Ascending aorta (tissue), 2 donors: ENCODE measurements at regions not wholly inside any gene's neighbourhood (a gene's known extent, or its start where the extent isn't known, plus 50 kb on each side); places are given as distances from the start of the nearest gene placed in this dataset.
"Not testable (repeated sequence)": the region's sequence is repeated elsewhere in the genome, so short reads cannot be mapped to it uniquely, and the experiment has no call there.

Source experiments
- DNase-seq, 2 donors: peaks; one replicate each; pipeline ENCODE4 v3.0.0-alpha.2; 2019; ENCODE audit warnings: low spot score in 2 of 2
- H3K27ac ChIP-seq, 2 donors: fragments of 200-600 bp; sonication (generic); one replicate each; pipeline ENCODE4 v1.5.1; 2016 to 2017; ENCODE audit warnings: mild to moderate bottlenecking in 1 of 2
- H3K27me3 ChIP-seq: fragments of 200-600 bp; sonication (generic); one replicate; pipeline ENCODE4 v1.5.1; 2017
- H3K36me3 ChIP-seq, 2 donors: fragments of 200-600 bp; sonication (generic); one replicate each; pipeline ENCODE4 v1.5.1; 2016
- H3K4me1 ChIP-seq, 2 donors: fragments of 200-600 bp; sonication (generic); one replicate each; pipeline ENCODE4 v1.5.1; 2016 to 2017; ENCODE audit warnings: mild to moderate bottlenecking in 1 of 2
- H3K4me3 ChIP-seq, 2 donors: fragments of 200-600 bp; sonication (generic); one replicate each; pipeline ENCODE4 v1.5.1; 2016 to 2017; ENCODE audit warnings: mild to moderate bottlenecking in 1 of 2
- H3K9me3 ChIP-seq, 2 donors: fragments of 200-600 bp; sonication (generic); one replicate each; pipeline ENCODE4 v1.5.1; 2016
- CTCF ChIP-seq, 3 experiments: fragments of 200-600 bp in 2 of 3; fragments of 450-650 bp in 1 of 3; sonication (generic) in 2 of 3; IDR thresholded peaks; one replicate each; pipeline ENCODE4 v1.5.1; 2016 to 2019; ENCODE audit warnings: antibody characterized with exemption in 3 of 3, mild to moderate bottlenecking in 1 of 3, moderate library complexity in 1 of 3
- intact Hi-C: fragments of 100-400 bp; cut with DNase I; formaldehyde crosslinking; loops from one replicate; pipeline ENCODE4 v1.15.1; 2023

GRCh38 chr12:88366101-88366500, 214.2 kb downstream of the KITLG start:
- H3K27ac ChIP-seq, result no peak overlapping the region
- H3K9me3 ChIP-seq, result no peaks in the 10 kb centered on the region
- H3K27me3 ChIP-seq, result no peaks in the 10 kb centered on the region
- intact Hi-C loops, result no loop called here
- DNase-seq, result no peak
- no peaks in the 10 kb centered on the region for H3K36me3 ChIP-seq
- TF ChIP-seq CTCF (IDR thresholded peaks at IDR 0.05), result no peak
- no peak overlapping the region for H3K4me3 ChIP-seq
- H3K4me1 ChIP-seq, result no peaks in the 10 kb centered on the region

- Histone ChIP-seq H3K4me3 (no peak overlapping the region), H3K9me3 (no peaks in the 10 kb centered on the region), H3K4me1 (no peaks in the 10 kb centered on the region), H3K27ac (no peak overlapping the region), H3K36me3 (no peaks in the 10 kb centered on the region), H3K27me3 (no peaks in the 10 kb centered on the region)
- no peak for DNase-seq
- intact Hi-C loops, result no loop called here
- TF ChIP-seq CTCF (IDR thresholded peaks at IDR 0.05), result no peak
Observed at GRCh38 chr12:88367231-88367630, 213.0 kb downstream of the KITLG start.

- H3K36me3 ChIP-seq, H3K27me3 ChIP-seq, H3K27ac ChIP-seq, DNase-seq, intact Hi-C loops, H3K9me3 ChIP-seq, H3K4me3 ChIP-seq, H3K4me1 ChIP-seq: not testable (repeated sequence)
Observed at GRCh38 chr12:88368077-88368476, 212.2 kb downstream of the KITLG start.

GRCh38 chr12:88371416-88372183, 208.7 kb downstream of the KITLG start:
- Histone ChIP-seq H3K9me3 (no peaks in the 10 kb centered on the region), H3K4me1 (no peaks in the 10 kb centered on the region), H3K27me3 (no peaks in the 10 kb centered on the region), H3K4me3 (no peak overlapping the region), H3K36me3 (no peaks in the 10 kb centered on the region), H3K27ac (no peak overlapping the region)
- intact Hi-C loops, result no loop called here
- no peak for DNase-seq
- TF ChIP-seq CTCF (IDR thresholded peaks at IDR 0.05), result no peak

GRCh38 chr12:88375306-88376305, 204.7 kb downstream of the KITLG start:
- intact Hi-C loops, result no loop called here
- Histone ChIP-seq H3K4me1 (no peaks in the 10 kb centered on the region), H3K36me3 (no peaks in the 10 kb centered on the region), H3K4me3 (no peak overlapping the region), H3K27me3 (no peaks in the 10 kb centered on the region), H3K9me3 (no peaks in the 10 kb centered on the region), H3K27ac (no peak overlapping the region)
- no peak for DNase-seq
- TF ChIP-seq CTCF (IDR thresholded peaks at IDR 0.05), result no peak

- H3K4me1 ChIP-seq, result no peaks in the 10 kb centered on the region
- TF ChIP-seq CTCF (IDR thresholded peaks at IDR 0.05), result no peak
- H3K9me3 ChIP-seq, result no peaks in the 10 kb centered on the region
- H3K27ac ChIP-seq, result no peak overlapping the region
- DNase-seq, result no peak
- no peaks in the 10 kb centered on the region for H3K27me3 ChIP-seq
- intact Hi-C loops, result no loop called here
- no peaks in the 10 kb centered on the region for H3K36me3 ChIP-seq
- no peak overlapping the region for H3K4me3 ChIP-seq
Observed at GRCh38 chr12:88377973-88378372, 202.3 kb downstream of the KITLG start.
